ENCODE measurements at regions not wholly inside any gene's neighbourhood (a gene's known extent, or its start where the extent isn't known, plus 50 kb on each side); places are given as distances from the start of the nearest gene placed in this dataset.
A peak's percentile ranks its signal among the peaks of the same experiment; 100 is the strongest.
"Not testable (repeated sequence)": the region's sequence is repeated elsewhere in the genome, so short reads cannot be mapped to it uniquely, and the experiment has no call there.

DNA sequence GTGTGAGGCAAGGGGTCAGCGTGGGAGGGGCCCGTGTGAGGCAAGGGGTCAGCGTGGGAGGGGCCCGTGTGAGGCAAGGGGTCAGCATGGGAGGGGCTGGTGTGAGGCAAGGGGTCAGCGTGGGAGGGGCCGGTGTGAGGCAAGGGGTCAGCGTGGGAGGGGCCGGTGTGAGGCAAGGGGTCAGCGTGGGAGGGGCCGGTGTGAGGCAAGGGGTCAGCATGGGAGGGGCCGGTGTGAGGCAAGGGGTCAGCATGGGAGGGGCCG lies 119.2 kb downstream of the SEPTIN14 start:
- DNase-seq (ENCODE audit: low spot score); H3K27ac ChIP-seq; POLR2A ChIA-PET (ENCODE audit: low non-redundant PET); CTCF ChIA-PET: not testable (repeated sequence)

DNA sequence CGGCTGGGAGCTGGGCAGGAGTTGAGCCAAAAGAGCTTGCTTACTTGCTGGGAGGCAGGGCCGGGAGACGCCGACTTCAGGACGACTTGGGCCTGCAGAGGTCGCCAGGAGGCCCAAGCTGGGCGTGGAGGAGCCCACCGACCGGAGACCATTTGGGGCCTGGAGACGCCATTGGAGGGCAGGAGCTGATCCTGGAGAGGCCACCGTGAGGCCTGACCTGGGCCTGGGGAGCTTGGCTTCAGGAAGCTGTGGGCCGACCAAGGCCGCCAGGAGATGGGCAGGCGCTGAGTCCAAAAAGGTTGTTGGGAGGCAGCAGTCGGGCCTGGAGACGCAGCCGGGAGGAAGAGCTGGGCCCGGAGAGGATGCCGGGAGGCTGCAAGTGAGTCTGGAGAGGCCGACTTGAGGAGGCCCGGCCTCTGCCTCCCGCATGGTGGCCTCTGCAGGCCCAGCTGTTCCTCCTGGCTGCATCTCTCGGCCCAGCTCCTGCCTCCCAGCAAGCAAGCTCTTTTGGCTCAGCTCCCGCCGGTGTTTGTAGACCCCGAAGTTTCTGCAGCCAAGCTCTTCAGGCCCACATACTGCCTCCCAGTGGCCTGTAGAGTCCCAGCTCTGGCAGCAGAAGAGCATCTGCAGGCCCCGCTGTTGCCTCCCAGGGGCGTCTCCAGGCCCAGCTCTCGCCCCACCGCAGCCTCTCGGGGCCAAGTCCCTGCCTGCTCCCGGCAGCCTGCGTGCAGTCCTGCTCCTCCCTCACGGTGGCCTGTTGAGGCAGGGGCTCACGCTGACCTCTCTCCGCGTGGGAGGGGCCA lies 119.7 kb downstream of the SEPTIN14 start:
- H3K27ac ChIP-seq; DNase-seq (ENCODE audit: low spot score); POLR2A ChIA-PET (ENCODE audit: low non-redundant PET): not testable (repeated sequence)
- CTCF ChIA-PET = interaction anchor here (0.6 kb wide), 1 partner anchor 219 kb away, joined by 3 read pairs; no protein-coding TSS in a partner anchor

DNA sequence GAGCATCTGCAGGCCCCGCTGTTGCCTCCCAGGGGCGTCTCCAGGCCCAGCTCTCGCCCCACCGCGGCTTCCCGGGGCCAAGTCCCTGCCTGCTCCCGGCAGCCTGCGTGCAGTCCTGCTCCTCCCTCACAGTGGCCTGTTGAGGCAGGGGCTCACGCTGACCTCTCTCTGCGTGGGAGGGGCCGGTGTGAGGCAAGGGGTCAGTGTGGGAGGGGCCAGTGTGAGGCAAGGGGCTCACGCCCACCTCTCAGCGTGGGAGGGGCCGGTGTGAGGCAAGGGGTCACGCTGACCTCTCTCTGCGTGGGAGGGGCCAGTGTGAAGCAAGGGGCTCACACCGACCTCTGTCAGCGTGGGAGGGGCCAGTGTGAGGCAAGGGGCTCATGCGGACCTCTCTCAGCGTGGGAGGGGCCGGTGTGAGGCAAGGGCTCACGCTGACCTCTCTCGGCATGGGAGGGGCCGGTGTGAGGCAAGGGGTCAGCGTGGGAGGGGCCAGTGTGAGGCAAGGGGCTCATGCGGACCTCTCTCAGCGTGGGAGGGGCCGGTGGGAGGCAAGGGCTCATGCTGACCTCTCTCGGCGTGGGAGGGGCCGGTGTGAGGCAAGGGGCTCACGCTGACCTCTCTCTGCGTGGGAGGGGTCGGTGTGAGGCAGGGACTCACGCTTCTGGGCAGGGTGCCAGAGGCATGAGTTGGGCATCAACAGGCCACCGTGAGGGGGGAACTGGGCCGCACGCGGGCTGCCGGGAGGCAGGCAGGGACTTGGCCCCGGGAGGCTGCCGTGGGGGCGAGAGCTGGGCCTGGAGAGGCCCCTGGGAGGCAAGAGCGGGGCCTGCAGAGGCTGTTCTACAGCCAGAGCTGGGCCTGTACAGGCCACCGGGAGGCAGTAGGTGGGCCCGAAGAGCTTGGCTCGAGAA lies 120.6 kb downstream of the SEPTIN14 start:
- DNase-seq (ENCODE audit: low spot score); H3K27ac ChIP-seq; POLR2A ChIA-PET (ENCODE audit: low non-redundant PET): not testable (repeated sequence)
- CTCF ChIA-PET = interaction anchor here (0.6 kb wide), 1 partner anchor 220 kb away, joined by 3 read pairs; no protein-coding TSS in a partner anchor

DNA sequence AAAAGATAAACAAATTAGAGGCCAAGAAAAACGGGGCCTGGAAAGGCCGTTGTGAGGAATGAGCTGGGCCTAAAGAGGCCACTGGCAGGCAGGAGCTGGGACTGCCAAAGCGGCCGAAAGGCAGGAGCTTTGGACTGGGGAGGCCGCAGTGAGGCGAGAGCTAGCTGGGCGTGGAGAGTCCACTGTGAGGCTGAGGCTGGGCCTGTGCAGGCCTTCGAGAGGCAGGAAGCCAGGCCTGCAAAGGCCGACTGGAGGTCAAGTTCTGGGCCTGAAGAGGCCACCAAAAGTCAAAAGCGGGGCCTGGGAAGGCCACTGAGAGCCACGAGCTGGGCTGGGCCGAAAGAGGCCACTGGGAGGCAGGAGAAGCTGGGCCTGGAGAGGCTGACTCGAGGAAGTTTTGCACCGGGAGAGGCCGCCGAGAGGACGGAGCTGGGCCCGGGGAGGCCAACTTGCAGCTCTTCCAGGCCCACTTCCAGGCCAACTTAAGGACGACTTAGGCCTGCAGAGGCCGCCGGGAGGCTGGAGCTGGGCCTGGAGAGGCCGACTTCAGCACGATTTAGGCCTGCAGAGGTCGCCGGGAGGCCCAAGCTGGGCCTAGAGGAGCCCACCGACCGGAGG lies 121.8 kb downstream of the SEPTIN14 start:
- H3K27ac ChIP-seq; DNase-seq (ENCODE audit: low spot score); POLR2A ChIA-PET (ENCODE audit: low non-redundant PET): not testable (repeated sequence)
- CTCF ChIA-PET = interaction anchor here (0.6 kb wide), 1 partner anchor 200 kb away, joined by 3 read pairs; no protein-coding TSS in a partner anchor

DNA sequence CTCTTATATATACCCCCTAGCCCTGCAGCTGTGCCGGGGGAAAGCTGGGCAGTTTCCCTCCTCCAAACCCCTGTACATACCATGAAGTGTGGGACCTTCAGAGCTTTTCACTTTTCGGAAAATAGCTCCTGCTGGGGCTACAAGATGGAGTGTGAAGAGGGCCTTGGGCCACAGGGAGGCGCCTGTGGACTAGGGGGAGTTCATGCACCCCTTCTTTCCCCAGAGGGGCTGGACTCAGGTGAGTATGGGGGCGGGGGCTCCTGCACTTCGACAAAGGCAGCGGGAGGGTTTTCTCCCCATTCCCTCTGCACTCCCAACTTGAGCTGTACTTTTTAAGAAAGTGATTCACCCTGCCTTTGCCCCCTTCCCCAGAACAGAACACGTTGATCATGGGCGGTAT lies 122.5 kb downstream of the SEPTIN14 start:
- TF ChIP-seq, protein P1, sequence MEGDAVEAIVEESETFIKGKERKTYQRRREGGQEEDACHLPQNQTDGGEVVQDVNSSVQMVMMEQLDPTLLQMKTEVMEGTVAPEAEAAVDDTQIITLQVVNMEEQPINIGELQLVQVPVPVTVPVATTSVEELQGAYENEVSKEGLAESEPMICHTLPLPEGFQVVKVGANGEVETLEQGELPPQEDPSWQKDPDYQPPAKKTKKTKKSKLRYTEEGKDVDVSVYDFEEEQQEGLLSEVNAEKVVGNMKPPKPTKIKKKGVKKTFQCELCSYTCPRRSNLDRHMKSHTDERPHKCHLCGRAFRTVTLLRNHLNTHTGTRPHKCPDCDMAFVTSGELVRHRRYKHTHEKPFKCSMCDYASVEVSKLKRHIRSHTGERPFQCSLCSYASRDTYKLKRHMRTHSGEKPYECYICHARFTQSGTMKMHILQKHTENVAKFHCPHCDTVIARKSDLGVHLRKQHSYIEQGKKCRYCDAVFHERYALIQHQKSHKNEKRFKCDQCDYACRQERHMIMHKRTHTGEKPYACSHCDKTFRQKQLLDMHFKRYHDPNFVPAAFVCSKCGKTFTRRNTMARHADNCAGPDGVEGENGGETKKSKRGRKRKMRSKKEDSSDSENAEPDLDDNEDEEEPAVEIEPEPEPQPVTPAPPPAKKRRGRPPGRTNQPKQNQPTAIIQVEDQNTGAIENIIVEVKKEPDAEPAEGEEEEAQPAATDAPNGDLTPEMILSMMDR (conservative IDR thresholded peaks at IDR 0.05; ENCODE audit: low read depth) = peak; percentile 25; the same call in 1 of the 2 replicates
- H3K27ac ChIP-seq; DNase-seq (ENCODE audit: low spot score); POLR2A ChIA-PET (ENCODE audit: low non-redundant PET); CTCF ChIA-PET: not testable (repeated sequence)

DNA sequence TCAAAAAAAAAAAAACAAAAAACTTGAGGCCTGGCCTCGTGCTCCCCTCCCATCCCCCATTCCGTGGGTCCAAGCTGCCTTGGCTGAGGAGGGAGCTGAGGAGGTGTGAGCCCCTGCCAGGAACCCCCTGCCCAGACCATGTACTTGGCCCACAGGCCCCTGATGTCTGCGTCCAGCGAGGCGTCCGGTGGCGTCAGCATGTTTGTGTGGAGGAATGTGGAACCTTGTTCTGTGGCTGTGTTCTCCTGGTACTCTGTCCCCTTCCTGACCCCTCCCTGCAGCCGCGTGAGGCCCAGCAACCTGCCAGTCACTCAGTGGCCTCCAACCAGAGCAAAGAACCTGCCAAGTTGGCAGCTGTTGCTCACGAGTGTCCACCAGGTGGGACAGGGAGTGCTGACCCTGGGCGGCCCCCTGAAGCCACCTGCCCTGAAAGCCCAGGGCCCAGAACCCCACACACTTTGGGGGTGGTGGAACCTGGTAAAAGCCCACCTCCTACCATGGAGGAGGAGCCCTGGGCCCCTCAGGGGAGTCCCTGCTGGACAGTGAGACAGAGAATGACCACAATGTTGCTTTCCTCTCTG lies 125.8 kb downstream of the SEPTIN14 start:
- CTCF ChIA-PET; DNase-seq (ENCODE audit: low spot score); POLR2A ChIA-PET (ENCODE audit: low non-redundant PET); H3K27ac ChIP-seq: not testable (repeated sequence)

DNA sequence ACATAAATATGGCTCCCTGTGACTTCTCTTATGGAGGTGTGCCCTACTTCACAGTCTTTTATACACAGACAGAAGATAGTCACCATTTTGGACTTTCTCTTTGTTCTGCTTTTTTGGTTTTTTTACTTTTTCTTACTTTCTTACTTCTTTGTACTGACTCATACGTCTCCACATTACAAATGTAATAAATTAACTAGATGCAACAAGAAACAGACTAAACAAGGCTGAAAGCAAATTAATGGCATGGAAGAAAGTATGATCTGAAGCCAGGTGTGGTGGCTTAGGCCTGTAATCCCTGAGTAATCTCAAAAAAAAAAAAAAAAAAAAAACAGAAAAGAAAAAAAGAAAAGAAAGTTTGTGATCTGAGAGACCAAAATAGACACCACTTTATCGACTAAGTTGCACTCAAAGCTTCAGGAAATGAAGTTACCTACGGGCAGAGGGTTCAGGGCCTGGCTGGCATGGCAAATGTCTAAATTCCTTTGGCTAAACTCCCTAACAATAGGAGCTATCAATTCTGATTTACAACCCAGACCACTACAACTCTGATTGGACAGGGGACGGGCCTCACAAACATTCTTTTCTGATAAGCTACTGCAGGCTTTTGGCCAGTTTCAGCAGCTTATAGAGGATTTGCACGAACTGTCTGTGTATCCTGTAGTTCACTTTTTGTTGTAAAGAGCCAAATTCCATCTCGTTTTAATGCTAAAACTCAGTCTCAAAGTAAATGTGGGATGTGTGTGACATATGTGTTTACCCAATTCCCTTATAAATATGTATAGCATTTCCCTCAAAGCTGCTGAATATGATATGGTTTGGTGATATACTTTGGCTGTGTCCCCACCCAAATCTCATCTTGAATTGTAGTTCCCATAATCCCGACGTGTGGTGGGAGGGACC lies 129.1 kb downstream of the SEPTIN14 start:
- TF ChIP-seq, protein P1 (conservative IDR thresholded peaks at IDR 0.05; ENCODE audit: low read depth) = no peak
- H3K27ac ChIP-seq = no peak overlapping the region
- CTCF ChIA-PET = interaction anchor here (0.6 kb wide), 1 partner anchor 163 kb away, joined by 3 read pairs; no protein-coding TSS in a partner anchor
- POLR2A ChIA-PET (ENCODE audit: low non-redundant PET) = no interaction called here
- DNase-seq (ENCODE audit: low spot score) = no peak

DNA sequence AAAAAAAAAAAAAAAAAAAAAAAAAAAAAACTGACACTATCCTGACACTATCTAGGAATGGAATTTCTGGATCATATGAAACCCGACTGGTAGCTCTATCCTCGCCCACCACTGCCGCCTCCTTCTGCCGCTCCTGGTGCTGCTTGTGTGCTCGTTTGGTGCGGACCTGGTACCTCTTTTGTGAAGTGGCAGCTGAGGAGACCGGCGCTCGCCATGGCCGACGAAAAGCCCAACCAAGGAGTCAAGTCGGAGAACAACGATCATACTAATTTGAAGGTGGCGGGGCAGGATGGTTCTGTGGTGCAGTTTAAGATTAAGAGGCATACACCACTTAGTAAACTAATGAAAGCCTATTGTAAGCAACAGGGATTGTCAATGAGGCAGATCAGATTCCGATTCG lies 130.6 kb downstream of the SEPTIN14 start:
- ChIA-PET POLR2A (ENCODE audit: low non-redundant PET) (no interaction called here), CTCF (interaction anchor here (0.6 kb wide), 1 partner anchor 92 kb away, joined by 4 read pairs; no protein-coding TSS in a partner anchor)
- no peak for DNase-seq (ENCODE audit: low spot score)
- H3K27ac ChIP-seq = no peak overlapping the region
- TF ChIP-seq, protein P1 (conservative IDR thresholded peaks at IDR 0.05; ENCODE audit: low read depth) = no peak

Data from RWPE1 (cell line).